Mammary epithelial cell (primary cell): ENCODE measurements at regions not wholly inside any gene's neighbourhood (a gene's known extent, or its start where the extent isn't known, plus 50 kb on each side); places are given as distances from the start of the nearest gene placed in this dataset.

ENCODE experiments used
- CTCF ChIP-seq, 2 donors: IDR thresholded peaks in 1 of 2; conservative IDR thresholded peaks in 1 of 2; 2 replicates each; pipeline ENCODE4 v1.5.1; 2011 to 2012; ENCODE audit warnings: inconsistent platforms in 2 of 2, low read length in 2 of 2, mild to moderate bottlenecking in 2 of 2, control low read depth in 1 of 2, low read depth in 1 of 2; ENCODE audit not compliant: insufficient read depth in 1 of 2; ENCODE audit errors: extremely low read depth in 1 of 2
- EZH2 ChIP-seq: IDR thresholded peaks from 2 replicates; pipeline ENCODE4 v1.6.1; 2012; ENCODE audit warnings: low read length, inconsistent platforms, borderline replicate concordance

GRCh38 chr16:55954906-55955305 lies 79.7 kb upstream of the CES5A start:
- TF ChIP-seq CTCF (conservative IDR thresholded peaks at IDR 0.05 in 1 of 2, IDR thresholded peaks at IDR 0.05 in 1 of 2; ENCODE audit: extremely low read depth in 1 of 2, insufficient read depth in 1 of 2, low read depth in 1 of 2, low read length in 2 of 2): no peak
- no peak for TF ChIP-seq EZH2
